ENCODE measurements at regions not wholly inside any gene's neighbourhood (a gene's known extent, or its start where the extent isn't known, plus 50 kb on each side); places are given as distances from the start of the nearest gene placed in this dataset.

DNA sequence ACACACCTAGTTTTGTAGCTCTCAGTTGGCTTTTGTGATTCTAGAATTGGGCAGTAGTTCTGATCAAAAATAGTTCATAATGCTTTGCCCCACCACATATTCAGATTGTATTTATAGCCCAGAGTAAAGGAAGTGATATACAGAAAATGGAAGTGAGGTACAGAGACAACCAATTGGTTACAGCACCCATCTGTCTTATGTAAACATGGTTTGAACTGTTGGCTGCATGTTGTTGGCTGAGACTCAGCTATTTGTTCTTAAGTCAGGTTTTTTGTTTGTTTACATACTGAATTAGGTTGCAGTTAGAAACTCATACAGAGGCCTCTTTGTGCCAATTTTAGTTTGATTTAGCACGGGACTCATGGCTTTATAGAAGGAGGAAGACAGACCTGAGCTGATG is 158.9 kb upstream of the GPR26 start:
- DNase-seq, result no peak
- in situ Hi-C loops (cut with HindIII; ENCODE audit: low pct_ligation_motif_present, low sequenced_read_pairs), result no loop called here
- H3K36me3 ChIP-seq (replicated peaks), result no peaks in the 10 kb centered on the region
- TF ChIP-seq, protein P1, sequence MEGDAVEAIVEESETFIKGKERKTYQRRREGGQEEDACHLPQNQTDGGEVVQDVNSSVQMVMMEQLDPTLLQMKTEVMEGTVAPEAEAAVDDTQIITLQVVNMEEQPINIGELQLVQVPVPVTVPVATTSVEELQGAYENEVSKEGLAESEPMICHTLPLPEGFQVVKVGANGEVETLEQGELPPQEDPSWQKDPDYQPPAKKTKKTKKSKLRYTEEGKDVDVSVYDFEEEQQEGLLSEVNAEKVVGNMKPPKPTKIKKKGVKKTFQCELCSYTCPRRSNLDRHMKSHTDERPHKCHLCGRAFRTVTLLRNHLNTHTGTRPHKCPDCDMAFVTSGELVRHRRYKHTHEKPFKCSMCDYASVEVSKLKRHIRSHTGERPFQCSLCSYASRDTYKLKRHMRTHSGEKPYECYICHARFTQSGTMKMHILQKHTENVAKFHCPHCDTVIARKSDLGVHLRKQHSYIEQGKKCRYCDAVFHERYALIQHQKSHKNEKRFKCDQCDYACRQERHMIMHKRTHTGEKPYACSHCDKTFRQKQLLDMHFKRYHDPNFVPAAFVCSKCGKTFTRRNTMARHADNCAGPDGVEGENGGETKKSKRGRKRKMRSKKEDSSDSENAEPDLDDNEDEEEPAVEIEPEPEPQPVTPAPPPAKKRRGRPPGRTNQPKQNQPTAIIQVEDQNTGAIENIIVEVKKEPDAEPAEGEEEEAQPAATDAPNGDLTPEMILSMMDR (IDR thresholded peaks at IDR 0.05; ENCODE audit: low read depth, low read length, missing control alignments), result no peak
- H3K27ac ChIP-seq, result no peak overlapping the region
- H3K4me3 ChIP-seq (ENCODE audit: low read depth, low read length), result no peak overlapping the region
- no peaks in the 10 kb centered on the region for H3K27me3 ChIP-seq (replicated peaks)

DNA sequence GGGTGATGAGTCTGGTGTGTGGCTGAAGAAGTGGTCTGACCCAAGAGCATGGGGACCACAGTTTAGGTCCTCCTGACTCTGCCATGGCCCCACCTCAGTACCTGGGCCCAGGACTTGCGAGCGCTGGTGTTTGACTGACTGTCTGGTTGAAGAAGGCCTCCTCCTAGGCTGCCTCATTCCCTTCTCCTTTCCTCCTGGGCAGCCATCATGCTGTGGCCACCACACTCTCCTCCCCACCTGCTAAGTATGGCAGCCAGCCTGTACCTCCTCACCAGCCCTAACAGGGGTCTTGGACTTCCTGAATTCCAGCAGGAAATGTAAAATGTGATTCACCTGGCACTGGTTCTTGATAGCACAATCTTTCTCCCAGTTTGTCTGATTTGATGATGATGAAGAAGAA is 156.8 kb upstream of the GPR26 start:
- no peaks in the 10 kb centered on the region for H3K27me3 ChIP-seq (replicated peaks)
- H3K4me3 ChIP-seq (ENCODE audit: low read depth, low read length), result no peak overlapping the region
- TF ChIP-seq, protein P1 (IDR thresholded peaks at IDR 0.05; ENCODE audit: low read depth, low read length, missing control alignments), result no peak
- H3K27ac ChIP-seq, result no peak overlapping the region
- DNase-seq, result no peak
- in situ Hi-C loops (cut with HindIII; ENCODE audit: low pct_ligation_motif_present, low sequenced_read_pairs), result no loop called here
- H3K36me3 ChIP-seq (replicated peaks), result no peaks in the 10 kb centered on the region

DNA sequence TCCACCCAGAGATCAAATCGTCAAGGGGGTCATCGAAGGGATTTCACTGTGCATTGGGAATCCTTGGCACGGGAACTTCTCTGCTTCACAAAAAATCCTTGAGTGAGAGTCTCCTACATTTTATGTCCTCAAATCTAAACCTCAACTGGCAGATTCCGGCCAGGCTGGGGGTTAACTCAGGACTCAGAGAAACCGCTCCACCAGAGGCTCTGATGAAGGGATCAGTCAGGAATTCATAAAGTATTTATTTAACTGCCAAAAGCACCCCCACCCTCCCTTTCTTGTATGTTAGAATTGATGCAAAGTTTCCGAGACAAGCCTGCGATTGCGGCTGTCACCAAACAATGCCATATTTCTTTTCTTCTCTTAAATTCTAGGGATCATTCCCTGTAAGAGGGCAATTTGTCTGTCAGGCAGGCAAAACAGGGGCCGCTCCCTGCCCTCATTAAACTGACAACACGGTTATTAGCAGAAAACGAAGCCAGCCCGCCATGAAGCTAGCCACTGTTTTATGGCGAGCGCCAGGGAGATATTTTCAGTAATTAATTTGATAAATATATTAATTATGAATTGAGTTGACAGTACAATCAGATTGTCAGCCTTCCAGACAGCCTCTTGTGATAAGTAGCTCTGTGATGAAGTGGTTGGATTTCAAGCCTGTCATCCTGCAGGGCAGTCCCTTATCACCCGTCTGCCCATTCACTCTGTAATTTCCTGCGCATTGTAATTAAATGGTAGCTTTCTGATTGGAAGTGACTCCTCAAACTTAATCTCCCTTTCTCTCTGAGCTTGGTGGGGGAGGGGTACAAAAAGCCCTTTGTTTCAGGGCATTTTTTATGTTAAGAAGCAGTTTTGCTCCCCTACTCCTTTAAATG is 153.0 kb upstream of the GPR26 start:
- no peak for DNase-seq
- Histone ChIP-seq H3K27ac (no peak overlapping the region), H3K27me3 (replicated peaks) (no peaks in the 10 kb centered on the region), H3K36me3 (replicated peaks) (no peaks in the 10 kb centered on the region), H3K4me3 (ENCODE audit: low read depth, low read length) (no peak overlapping the region)
- TF ChIP-seq, protein P1 (IDR thresholded peaks at IDR 0.05; ENCODE audit: low read depth, low read length, missing control alignments), result no peak
- in situ Hi-C loops (cut with HindIII; ENCODE audit: low pct_ligation_motif_present, low sequenced_read_pairs), result no loop called here

DNA sequence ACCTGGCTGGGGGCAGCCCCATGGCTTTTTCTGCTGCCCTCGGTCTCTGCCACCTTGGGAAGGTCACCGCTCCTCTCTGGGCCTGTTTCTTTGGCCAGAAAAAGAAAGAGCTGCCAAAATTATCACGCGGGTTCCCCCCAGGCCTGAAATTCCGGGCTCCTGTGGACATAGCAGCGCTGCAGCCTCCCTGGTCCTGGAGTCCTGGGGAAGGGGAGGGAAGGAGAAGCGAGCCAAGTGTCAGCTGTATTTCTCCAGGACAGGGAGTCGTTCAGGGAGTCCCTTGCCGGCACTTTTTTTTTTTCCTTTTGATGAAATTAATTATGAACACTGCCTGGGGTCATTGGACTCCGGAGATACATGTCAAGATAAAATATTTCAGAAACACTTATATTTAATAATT is 152.3 kb upstream of the GPR26 start:
- TF ChIP-seq, protein P1 (IDR thresholded peaks at IDR 0.05; ENCODE audit: low read depth, low read length, missing control alignments), result no peak
- Histone ChIP-seq H3K27ac (no peak overlapping the region), H3K4me3 (ENCODE audit: low read depth, low read length) (no peak overlapping the region), H3K27me3 (replicated peaks) (no peaks in the 10 kb centered on the region), H3K36me3 (replicated peaks) (no peaks in the 10 kb centered on the region)
- in situ Hi-C loops (cut with HindIII; ENCODE audit: low pct_ligation_motif_present, low sequenced_read_pairs), result no loop called here
- no peak for DNase-seq

DNA sequence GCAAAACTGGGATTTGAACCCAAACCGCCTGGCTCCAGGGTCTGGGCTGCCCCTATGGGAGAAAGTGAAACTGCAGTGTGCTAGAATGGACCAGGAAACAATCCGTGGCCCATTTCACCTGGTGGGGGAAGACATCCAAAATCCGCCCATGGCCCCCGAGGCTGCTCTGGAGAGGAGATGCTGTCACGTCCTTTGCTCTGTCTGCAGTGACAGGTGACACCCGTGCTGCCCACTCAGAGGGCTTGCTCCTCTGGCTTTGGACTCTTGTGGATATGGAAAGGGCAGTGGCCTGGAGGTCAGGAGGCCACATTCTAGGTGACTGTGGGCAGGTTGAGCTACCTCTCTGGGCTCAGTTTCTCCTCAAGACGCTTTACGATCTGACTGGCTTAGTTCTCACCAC is 151.2 kb upstream of the GPR26 start:
- no peak overlapping the region for H3K4me3 ChIP-seq (ENCODE audit: low read depth, low read length)
- H3K27ac ChIP-seq, result no peak overlapping the region
- DNase-seq, result no peak
- TF ChIP-seq, protein P1 (IDR thresholded peaks at IDR 0.05; ENCODE audit: low read depth, low read length, missing control alignments), result no peak
- in situ Hi-C loops (cut with HindIII; ENCODE audit: low pct_ligation_motif_present, low sequenced_read_pairs), result no loop called here
- no peaks in the 10 kb centered on the region for H3K27me3 ChIP-seq (replicated peaks)
- H3K36me3 ChIP-seq (replicated peaks), result no peaks in the 10 kb centered on the region

DNA sequence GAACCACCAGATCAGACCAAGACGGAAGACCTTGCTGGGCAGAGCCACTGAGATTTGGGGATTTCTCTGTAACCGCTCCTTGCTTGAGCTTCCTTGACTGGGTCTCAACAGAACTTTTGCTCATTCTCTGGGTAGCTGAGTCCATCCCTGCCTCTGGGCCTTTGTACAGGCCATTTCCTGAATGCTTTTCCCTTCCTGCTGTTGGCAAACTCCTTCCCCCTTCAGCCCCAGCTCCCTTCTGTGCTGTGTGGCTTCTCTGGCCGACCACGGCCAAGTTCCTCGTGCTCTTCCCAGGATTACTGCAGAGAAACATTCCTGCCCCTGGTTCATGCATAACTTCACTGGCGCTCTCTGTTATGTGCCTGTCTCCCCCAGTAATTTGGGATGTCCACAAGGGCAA is 150.5 kb upstream of the GPR26 start:
- H3K4me3 ChIP-seq (ENCODE audit: low read depth, low read length), result no peak overlapping the region
- in situ Hi-C loops (cut with HindIII; ENCODE audit: low pct_ligation_motif_present, low sequenced_read_pairs), result no loop called here

More for the DNA sequence above, 150.5 kb upstream of the GPR26 start:
- Histone ChIP-seq H3K36me3 (replicated peaks) (no peaks in the 10 kb centered on the region), H3K27me3 (replicated peaks) (no peaks in the 10 kb centered on the region), H3K27ac (no peak overlapping the region)
- DNase-seq, result no peak
- TF ChIP-seq, protein P1 (IDR thresholded peaks at IDR 0.05; ENCODE audit: low read depth, low read length, missing control alignments), result no peak

Measured in brain microvascular endothelial cell (primary cell).